ENCODE measurements at regions not wholly inside any gene's neighbourhood (a gene's known extent, or its start where the extent isn't known, plus 50 kb on each side); places are given as distances from the start of the nearest gene placed in this dataset. TPM values are rescaled to one million over a fixed set of nuclear protein-coding genes. Genes with fewer than 3 reads are reported as not detected.

Small RNA genes lying in the stretch of these regions (small RNA-seq; reads per million reads assigned to genes)
- not detected for gene AL603755.1 (ENCODE audit: insufficient read depth)
